Naive thymus-derived CD4-positive, alpha-beta T cell (primary cell): ENCODE measurements at regions not wholly inside any gene's neighbourhood (a gene's known extent, or its start where the extent isn't known, plus 50 kb on each side); places are given as distances from the start of the nearest gene placed in this dataset.

Experiments
- ATAC-seq: fragments of 150-1000 bp; cut with Tn5 transposase; 2 replicates; pipeline ENCODE4 v1.10.0; 2021; ENCODE audit warnings: mild to moderate bottlenecking, moderate library complexity
- CTCF ChIA-PET: fragments of 350-600 bp; sonication (Branson Sonifier 250); formaldehyde crosslinking; loops from one replicate; lab custom pipeline; 2021; ENCODE audit warnings: antibody characterized with exemption; lab: Charles Lee
- POLR2A ChIA-PET: fragments of 350-600 bp; sonication (Branson Sonifier 250); formaldehyde crosslinking; loops from one replicate; lab custom pipeline; 2021; ENCODE audit warnings: antibody characterized with exemption, inconsistent platforms; lab: Charles Lee
- DNase-seq, 9 donors: peaks; one replicate each; pipeline versions ENCODE4 v3.0.0 to v3.0.0-alpha.2; 2020 to 2022; ENCODE audit warnings: mixed read lengths in 1 of 9
- H3K27ac ChIP-seq: one replicate; pipeline ENCODE4 v1.7.0; 2013; ENCODE audit warnings: mild to moderate bottlenecking, low read depth, low read length, moderate library complexity
- H3K27me3 ChIP-seq, 2 donors: one replicate each; pipeline ENCODE4 v1.7.0; 2013; ENCODE audit warnings: low read length in 2 of 2, mild to moderate bottlenecking in 2 of 2, moderate library complexity in 2 of 2; ENCODE audit not compliant: control insufficient read depth in 2 of 2, insufficient read depth in 2 of 2
- H3K36me3 ChIP-seq, 3 experiments: 1 replicate in 2 of 3; 2 replicates in 1 of 3; pipeline ENCODE4 v1.7.0; 2013; ENCODE audit warnings: low read length in 3 of 3, mild to moderate bottlenecking in 3 of 3, moderate library complexity in 1 of 3; ENCODE audit not compliant: insufficient read depth in 3 of 3, control insufficient read depth in 2 of 3
- H3K4me1 ChIP-seq, 2 donors: one replicate each; pipeline ENCODE4 v1.7.0; 2013; ENCODE audit warnings: low read length in 2 of 2, mild to moderate bottlenecking in 2 of 2, moderate library complexity in 1 of 2; ENCODE audit not compliant: control insufficient read depth in 2 of 2, insufficient read depth in 2 of 2
- H3K4me3 ChIP-seq: 2 replicates; pipeline ENCODE4 v1.7.0; 2013; ENCODE audit warnings: mild to moderate bottlenecking, low read length
- H3K9me3 ChIP-seq, 3 experiments: 1 replicate in 2 of 3; 2 replicates in 1 of 3; pipeline ENCODE4 v1.7.0; 2013; ENCODE audit warnings: low read length in 3 of 3; ENCODE audit not compliant: control insufficient read depth in 2 of 3
- H3K27ac Mint-ChIP-seq, 9 donors: one replicate each; pipeline ENCODE4 v1.8.0; 2020 to 2022; ENCODE audit warnings: mixed read lengths in 9 of 9, mild to moderate bottlenecking in 8 of 9, moderate library complexity in 5 of 9, inconsistent platforms in 2 of 9
- H3K27me3 Mint-ChIP-seq, 5 donors: one replicate each; pipeline ENCODE4 v1.8.0; 2021 to 2022; ENCODE audit warnings: mixed read lengths in 5 of 5, mild to moderate bottlenecking in 1 of 5
- H3K36me3 Mint-ChIP-seq, 5 donors: one replicate each; pipeline ENCODE4 v1.8.0; 2020 to 2022; ENCODE audit warnings: mixed read lengths in 5 of 5, mild to moderate bottlenecking in 3 of 5, inconsistent platforms in 1 of 5
- H3K4me1 Mint-ChIP-seq, 7 donors: one replicate each; pipeline ENCODE4 v1.8.0; 2020 to 2022; ENCODE audit warnings: mixed read lengths in 7 of 7, mild to moderate bottlenecking in 3 of 7, inconsistent platforms in 1 of 7
- H3K4me3 Mint-ChIP-seq, 10 donors: one replicate each; pipeline ENCODE4 v1.8.0; 2020 to 2022; ENCODE audit warnings: mild to moderate bottlenecking in 10 of 10, mixed read lengths in 10 of 10, moderate library complexity in 6 of 10, inconsistent platforms in 2 of 10
- H3K9me3 Mint-ChIP-seq, 11 donors: one replicate each; pipeline ENCODE4 v1.8.0; 2020 to 2022; ENCODE audit warnings: mixed read lengths in 11 of 11, mild to moderate bottlenecking in 4 of 11, inconsistent platforms in 1 of 11, moderate library complexity in 1 of 11
- intact Hi-C, 2 donors: fragments of 100-400 bp; cut with micrococcal nuclease; formaldehyde crosslinking; loops; one replicate each; pipeline ENCODE4 v1.15.1; 2023

DNA sequence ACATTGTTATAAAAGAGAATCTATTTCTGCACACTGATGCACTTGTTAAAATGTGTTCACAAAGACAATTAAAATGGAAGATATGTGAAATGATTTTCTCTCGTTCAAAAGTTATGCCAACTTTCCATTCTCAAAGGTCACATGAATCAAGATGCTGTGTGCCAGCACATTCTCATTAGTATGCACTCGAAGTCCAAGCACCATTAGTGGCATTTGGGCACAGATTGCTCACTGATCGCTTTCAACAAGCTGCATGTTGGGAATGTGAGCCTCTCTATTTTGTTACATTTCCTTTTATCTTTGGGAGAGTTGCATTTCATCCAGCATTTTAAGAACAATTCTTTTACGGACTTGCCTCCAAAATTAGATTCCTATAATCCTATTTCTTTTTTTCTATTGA, 398.9 kb downstream of the FBXO15 start:
- H3K27ac ChIP-seq = no peak overlapping the region
- POLR2A ChIA-PET = no interaction called here
- no peak for ATAC-seq
- no peak overlapping the region for H3K4me3 ChIP-seq
- H3K9me3 Mint-ChIP-seq = peaks cover 0 to 3% (median 0%) of the 10 kb centered on the region in 11 donors
- H3K9me3 ChIP-seq = no peaks in the 10 kb centered on the region
- DNase-seq = no peak
- intact Hi-C loops = no loop called here
- CTCF ChIA-PET = no interaction called here
- no peaks in the 10 kb centered on the region for H3K4me1 ChIP-seq
- no peaks in the 10 kb centered on the region for H3K4me1 Mint-ChIP-seq
- peaks cover 0 to 3% (median 0%) of the 10 kb centered on the region in 5 donors for H3K27me3 Mint-ChIP-seq
- H3K4me3 Mint-ChIP-seq = no peak overlapping the region
- no peaks in the 10 kb centered on the region for H3K27me3 ChIP-seq
- no peaks in the 10 kb centered on the region for H3K36me3 Mint-ChIP-seq
- H3K27ac Mint-ChIP-seq = no peak overlapping the region
- H3K36me3 ChIP-seq = no peaks in the 10 kb centered on the region

GRCh38 chr18:73746101-73746500, 401.5 kb downstream of the FBXO15 start:
- DNase-seq = no peak
- no peak overlapping the region for H3K4me3 ChIP-seq
- no peak for ATAC-seq
- Mint-ChIP-seq H3K9me3 (peaks cover 0 to 3% (median 0%) of the 10 kb centered on the region in 11 donors), H3K27ac (no peak overlapping the region), H3K27me3 (peaks cover 0 to 5% (median 0%) of the 10 kb centered on the region in 5 donors), H3K4me3 (no peak overlapping the region), H3K4me1 (no peaks in the 10 kb centered on the region), H3K36me3 (no peaks in the 10 kb centered on the region)
- no peaks in the 10 kb centered on the region for H3K4me1 ChIP-seq
- CTCF ChIA-PET = no interaction called here
- POLR2A ChIA-PET = no interaction called here
- intact Hi-C loops = no loop called here
- no peaks in the 10 kb centered on the region for H3K36me3 ChIP-seq
- H3K27ac ChIP-seq = no peak overlapping the region
- H3K27me3 ChIP-seq = no peaks in the 10 kb centered on the region
- no peaks in the 10 kb centered on the region for H3K9me3 ChIP-seq

- Mint-ChIP-seq H3K36me3 (no peaks in the 10 kb centered on the region), H3K9me3 (peaks cover 0 to 8% (median 0%) of the 10 kb centered on the region in 11 donors), H3K4me3 (no peak overlapping the region), H3K27ac (no peak overlapping the region), H3K27me3 (peaks cover 0 to 5% (median 3%) of the 10 kb centered on the region in 5 donors), H3K4me1 (no peaks in the 10 kb centered on the region)
- DNase-seq (no peak), ATAC-seq (no peak)
- H3K4me3 ChIP-seq = no peak overlapping the region
- POLR2A ChIA-PET = no interaction called here
- H3K4me1 ChIP-seq = no peaks in the 10 kb centered on the region
- intact Hi-C loops = no loop called here
- no peaks in the 10 kb centered on the region for H3K9me3 ChIP-seq
- H3K27ac ChIP-seq = no peak overlapping the region
- H3K36me3 ChIP-seq = no peaks in the 10 kb centered on the region
- no peaks in the 10 kb centered on the region for H3K27me3 ChIP-seq
- CTCF ChIA-PET = no interaction called here
Measured at GRCh38 chr18:73742957-73743356, 404.7 kb downstream of the FBXO15 start.

DNA sequence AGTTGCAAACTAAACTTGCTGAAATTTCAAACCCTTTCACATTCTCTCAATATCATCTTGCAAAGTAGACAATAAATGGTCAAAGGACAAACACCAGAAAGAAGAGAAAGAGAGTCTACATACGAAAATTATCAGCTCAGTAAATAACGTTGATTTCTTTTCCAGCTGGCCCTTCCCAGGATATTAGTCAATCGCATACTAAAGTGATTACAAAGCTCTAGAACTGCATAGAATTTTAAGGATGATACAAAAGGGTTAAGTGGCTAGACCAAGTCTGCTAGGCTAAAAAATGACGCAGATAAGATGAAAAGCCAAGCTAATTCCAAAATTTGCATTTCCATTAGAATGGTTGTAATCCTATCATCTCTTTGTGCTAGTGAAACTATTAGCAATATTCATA, 405.7 kb downstream of the FBXO15 start:
- no peak overlapping the region for H3K27ac Mint-ChIP-seq

DNA sequence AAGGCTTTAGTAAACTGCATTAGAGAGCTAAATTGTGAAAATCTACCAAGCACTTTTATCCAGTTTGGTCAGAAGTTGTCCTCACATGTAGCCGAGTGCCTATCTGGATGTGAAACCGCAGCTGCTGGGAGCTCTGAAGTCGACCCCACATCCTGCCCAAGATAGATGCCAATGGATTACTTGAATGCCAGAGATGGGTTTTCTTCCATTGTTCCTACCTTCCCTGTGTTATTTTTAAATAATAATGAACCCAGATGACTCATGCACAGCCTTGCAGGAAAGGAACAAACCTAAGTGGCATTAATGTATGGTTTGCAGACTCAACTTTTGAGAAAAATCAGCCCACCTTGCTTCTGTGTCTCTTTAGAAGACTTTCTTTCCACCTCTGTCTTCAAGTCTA, 408.5 kb downstream of the FBXO15 start:
- peaks cover 0 to 5% (median 3%) of the 10 kb centered on the region in 5 donors for H3K27me3 Mint-ChIP-seq
- DNase-seq (no peak), ATAC-seq (no peak)
- CTCF ChIA-PET = no interaction called here
- H3K27ac Mint-ChIP-seq = no peak overlapping the region
- peaks cover 0 to 8% (median 0%) of the 10 kb centered on the region in 11 donors for H3K9me3 Mint-ChIP-seq
- no peak overlapping the region for H3K4me3 Mint-ChIP-seq
- no peaks in the 10 kb centered on the region for H3K9me3 ChIP-seq
- no peak overlapping the region for H3K4me3 ChIP-seq
- intact Hi-C loops = no loop called here
- H3K4me1 Mint-ChIP-seq = no peaks in the 10 kb centered on the region
- no peak overlapping the region for H3K27ac ChIP-seq
- POLR2A ChIA-PET = no interaction called here
- H3K36me3 ChIP-seq = no peaks in the 10 kb centered on the region
- no peaks in the 10 kb centered on the region for H3K4me1 ChIP-seq
- no peaks in the 10 kb centered on the region for H3K36me3 Mint-ChIP-seq
- no peaks in the 10 kb centered on the region for H3K27me3 ChIP-seq

More for the DNA sequence above, 405.7 kb downstream of the FBXO15 start:
- no peak overlapping the region for H3K4me3 ChIP-seq
- DNase-seq = no peak
- no peaks in the 10 kb centered on the region for H3K36me3 ChIP-seq
- Mint-ChIP-seq H3K27me3 (peaks cover 0 to 5% (median 3%) of the 10 kb centered on the region in 5 donors), H3K9me3 (peaks cover 0 to 8% (median 0%) of the 10 kb centered on the region in 11 donors), H3K36me3 (no peaks in the 10 kb centered on the region), H3K4me3 (no peak overlapping the region), H3K4me1 (no peaks in the 10 kb centered on the region)
- POLR2A ChIA-PET = interaction anchor here (0.6 kb wide), 1 partner anchor 910 kb away, joined by 3 read pairs; no protein-coding TSS in a partner anchor
- no peaks in the 10 kb centered on the region for H3K27me3 ChIP-seq
- no peaks in the 10 kb centered on the region for H3K4me1 ChIP-seq
- H3K9me3 ChIP-seq = no peaks in the 10 kb centered on the region
- ATAC-seq = no peak
- no peak overlapping the region for H3K27ac ChIP-seq
- CTCF ChIA-PET = interaction anchor here (0.6 kb wide), 1 partner anchor 134 kb away, joined by 3 read pairs; no protein-coding TSS in a partner anchor
- intact Hi-C loops = no loop called here

GRCh38 chr18:73737990-73738389, 409.6 kb downstream of the FBXO15 start:
- Mint-ChIP-seq H3K27ac (no peak overlapping the region), H3K9me3 (peaks cover 0 to 6% (median 0%) of the 10 kb centered on the region in 11 donors), H3K27me3 (peaks cover 0 to 4% (median 0%) of the 10 kb centered on the region in 5 donors), H3K4me1 (no peaks in the 10 kb centered on the region), H3K4me3 (no peak overlapping the region), H3K36me3 (no peaks in the 10 kb centered on the region)
- no peak for ATAC-seq
- CTCF ChIA-PET = no interaction called here
- Histone ChIP-seq H3K4me1 (no peaks in the 10 kb centered on the region), H3K36me3 (no peaks in the 10 kb centered on the region), H3K9me3 (no peaks in the 10 kb centered on the region), H3K27ac (no peak overlapping the region), H3K4me3 (no peak overlapping the region), H3K27me3 (no peaks in the 10 kb centered on the region)
- intact Hi-C loops = no loop called here
- POLR2A ChIA-PET = no interaction called here
- no peak for DNase-seq

- no peaks in the 10 kb centered on the region for H3K36me3 ChIP-seq
- ATAC-seq = no peak
- no peaks in the 10 kb centered on the region for H3K27me3 ChIP-seq
- no peaks in the 10 kb centered on the region for H3K4me1 ChIP-seq
- Mint-ChIP-seq H3K4me1 (no peaks in the 10 kb centered on the region), H3K4me3 (no peak overlapping the region), H3K9me3 (peaks cover 0 to 13% (median 2%) of the 10 kb centered on the region in 11 donors), H3K27ac (no peak overlapping the region), H3K36me3 (peaks cover 0 to 2% (median 0%) of the 10 kb centered on the region in 5 donors), H3K27me3 (peaks cover 0 to 12% (median 0%) of the 10 kb centered on the region in 5 donors)
- H3K27ac ChIP-seq = no peak overlapping the region
- H3K4me3 ChIP-seq = no peak overlapping the region
- DNase-seq = no peak
- POLR2A ChIA-PET = no interaction called here
- intact Hi-C loops = no loop called here
- no peaks in the 10 kb centered on the region for H3K9me3 ChIP-seq
- CTCF ChIA-PET = no interaction called here
Measured at GRCh38 chr18:73735836-73736235, 411.8 kb downstream of the FBXO15 start.
